ENCODE measurements at regions not wholly inside any gene's neighbourhood (a gene's known extent, or its start where the extent isn't known, plus 50 kb on each side); places are given as distances from the start of the nearest gene placed in this dataset.
"Not testable (repeated sequence)": the region's sequence is repeated elsewhere in the genome, so short reads cannot be mapped to it uniquely, and the experiment has no call there.

GRCh38 chr2:131803237-131803636 is 275.5 kb downstream of the CCDC74A start:
- DNase-seq (ENCODE audit: low spot score in 2 of 2); H3K9me3 Mint-ChIP-seq; H3K27ac Mint-ChIP-seq (ENCODE audit: low read depth); H3K4me1 Mint-ChIP-seq; H3K36me3 Mint-ChIP-seq (ENCODE audit: insufficient read depth); ATAC-seq (replicated peaks; ENCODE audit: extremely low read depth, poor library complexity, severe bottlenecking): not testable (repeated sequence)
- Mint-ChIP-seq H3K4me3 (peak overlapping the region; percentile 65), H3K27me3 (peaks cover 26% of the 10 kb centered on the region)

DNA sequence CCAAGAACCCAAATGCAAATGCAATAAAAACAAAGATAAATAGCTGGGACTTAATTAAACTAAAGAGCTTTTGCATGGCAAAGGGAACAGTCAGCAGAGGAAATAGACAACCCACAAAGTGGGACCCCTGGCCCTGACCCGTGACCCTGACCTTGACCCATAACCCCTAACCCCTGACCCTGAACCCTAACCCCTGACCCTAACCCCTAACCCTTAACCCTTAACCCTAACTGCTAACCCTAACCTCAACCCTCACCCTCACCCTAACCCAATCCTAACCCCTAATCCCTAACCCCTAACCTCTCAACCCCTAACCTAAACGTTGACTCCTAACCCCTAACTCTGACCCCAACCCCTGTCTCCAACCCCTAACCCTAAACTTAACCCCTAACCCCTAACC is 284.9 kb downstream of the CCDC74A start:
- not testable (repeated sequence) for H3K4me3 Mint-ChIP-seq; H3K36me3 Mint-ChIP-seq (ENCODE audit: insufficient read depth); DNase-seq (ENCODE audit: low spot score in 2 of 2); H3K9me3 Mint-ChIP-seq; H3K4me1 Mint-ChIP-seq; ATAC-seq (replicated peaks; ENCODE audit: extremely low read depth, poor library complexity, severe bottlenecking); H3K27ac Mint-ChIP-seq (ENCODE audit: low read depth)
- H3K27me3 Mint-ChIP-seq, result peaks cover 12% of the 10 kb centered on the region

DNA sequence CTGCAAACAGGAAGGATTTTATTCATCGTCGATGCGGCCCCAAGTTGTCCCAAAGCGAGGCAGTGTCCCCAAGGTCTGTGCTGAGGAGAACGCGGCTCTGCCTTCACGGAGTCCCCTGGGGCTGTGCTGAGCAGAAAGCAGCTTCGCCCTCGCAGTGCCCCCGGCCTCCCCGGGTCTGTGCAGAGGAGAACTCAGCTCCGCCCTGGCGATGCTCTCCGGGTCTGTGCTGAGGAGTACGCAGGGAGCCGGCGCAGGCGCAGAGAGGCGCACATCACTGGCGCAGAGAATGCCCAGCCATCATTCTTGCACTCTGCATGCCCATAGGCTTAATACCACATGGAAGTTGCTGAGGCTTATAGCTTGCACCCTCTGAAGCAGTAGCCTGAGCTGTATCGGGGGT is 285.7 kb downstream of the CCDC74A start:
- H3K9me3 Mint-ChIP-seq; H3K36me3 Mint-ChIP-seq (ENCODE audit: insufficient read depth); H3K4me1 Mint-ChIP-seq; H3K27ac Mint-ChIP-seq (ENCODE audit: low read depth); ATAC-seq (replicated peaks; ENCODE audit: extremely low read depth, poor library complexity, severe bottlenecking); H3K4me3 Mint-ChIP-seq; DNase-seq (ENCODE audit: low spot score in 2 of 2): not testable (repeated sequence)
- H3K27me3 Mint-ChIP-seq, result peaks cover 12% of the 10 kb centered on the region

DNA sequence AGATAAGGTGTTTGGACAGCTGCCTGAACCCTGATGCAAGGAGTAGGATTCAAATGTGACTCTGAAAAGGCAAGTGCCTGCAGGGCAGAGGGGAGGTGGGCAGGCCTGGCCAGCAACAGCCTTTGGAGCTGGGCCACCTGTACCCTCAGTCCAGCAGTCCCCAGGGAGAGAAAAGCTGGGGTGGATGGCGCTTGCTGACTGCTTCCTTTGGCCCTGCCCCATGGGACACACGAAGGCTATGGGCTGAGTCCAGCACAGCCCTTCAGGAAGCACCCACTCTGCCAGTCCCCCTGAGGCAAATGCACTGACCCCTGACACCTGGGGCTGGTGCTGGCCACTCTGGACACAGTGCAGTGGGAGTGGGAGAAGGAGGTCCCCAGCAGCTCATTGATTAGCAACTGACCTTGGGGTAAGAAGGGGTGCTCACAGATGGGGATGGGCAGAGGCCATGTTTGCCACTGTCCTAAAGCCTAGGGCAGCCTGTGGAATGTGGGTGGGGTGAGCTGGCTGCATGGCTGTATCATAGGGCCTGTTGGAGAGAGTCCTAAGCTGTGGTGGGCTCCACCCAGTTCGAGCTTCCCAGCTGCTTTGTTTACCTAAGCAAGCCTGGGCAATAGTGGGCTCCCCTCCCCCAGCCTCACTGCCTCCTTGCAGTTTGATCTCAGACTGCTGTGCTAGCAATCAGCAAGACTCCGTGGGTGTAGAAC is 290.7 kb downstream of the CCDC74A start:
- not testable (repeated sequence) for DNase-seq (ENCODE audit: low spot score in 2 of 2); H3K4me3 Mint-ChIP-seq

DNA sequence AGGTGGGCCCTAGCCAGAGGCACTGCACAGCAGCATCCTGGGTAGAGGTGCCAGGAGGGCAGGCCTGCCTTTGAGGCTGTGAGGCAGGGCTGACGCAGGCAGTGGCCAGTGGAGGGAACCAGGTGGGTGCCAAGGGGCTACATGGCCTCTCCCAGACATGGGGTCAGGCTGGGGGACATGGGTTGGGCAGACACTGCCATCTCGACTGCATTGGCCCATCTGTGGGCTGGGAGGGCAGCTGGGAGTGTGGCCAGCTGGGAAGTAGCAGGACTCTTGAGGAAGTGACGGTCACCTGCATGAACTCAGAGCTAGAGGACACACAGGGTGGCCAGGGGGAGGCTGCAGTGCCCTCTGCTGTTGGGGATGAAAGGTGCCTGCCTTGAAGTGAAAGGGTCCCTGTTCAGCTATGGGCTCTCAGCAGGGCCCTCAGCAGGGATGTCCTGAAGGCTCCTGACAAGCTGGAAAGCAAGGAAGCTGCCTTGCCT is 294.6 kb downstream of the CCDC74A start:
- not testable (repeated sequence) for ATAC-seq (replicated peaks; ENCODE audit: extremely low read depth, poor library complexity, severe bottlenecking); H3K27ac Mint-ChIP-seq (ENCODE audit: low read depth); DNase-seq (ENCODE audit: low spot score in 2 of 2); H3K4me3 Mint-ChIP-seq; H3K27me3 Mint-ChIP-seq; H3K9me3 Mint-ChIP-seq; H3K36me3 Mint-ChIP-seq (ENCODE audit: insufficient read depth); H3K4me1 Mint-ChIP-seq

More for the DNA sequence above, 290.7 kb downstream of the CCDC74A start:
- H3K4me1 Mint-ChIP-seq; H3K36me3 Mint-ChIP-seq (ENCODE audit: insufficient read depth); H3K27ac Mint-ChIP-seq (ENCODE audit: low read depth); H3K27me3 Mint-ChIP-seq; ATAC-seq (replicated peaks; ENCODE audit: extremely low read depth, poor library complexity, severe bottlenecking); H3K9me3 Mint-ChIP-seq: not testable (repeated sequence)

DNA sequence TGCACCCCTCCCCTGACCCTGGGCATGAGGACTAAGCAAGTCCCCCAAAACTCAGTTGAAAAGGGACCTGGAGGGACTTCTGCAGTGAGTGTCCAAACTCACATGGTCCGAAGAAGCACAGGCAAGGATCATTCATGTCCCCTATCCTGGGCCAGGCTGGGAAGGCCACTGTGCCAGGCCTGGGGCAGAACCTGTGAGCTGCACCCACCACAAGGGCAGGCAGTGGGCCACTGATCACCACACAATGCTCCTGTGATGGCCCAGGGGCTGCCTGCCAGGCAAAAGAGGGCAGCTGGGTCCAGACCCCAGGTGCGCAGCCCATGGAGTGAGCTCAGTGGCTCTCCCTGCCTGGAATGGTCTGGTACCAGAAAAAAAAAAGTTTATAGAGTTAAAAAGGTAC is 295.4 kb downstream of the CCDC74A start:
- not testable (repeated sequence) for H3K27me3 Mint-ChIP-seq; DNase-seq (ENCODE audit: low spot score in 2 of 2); H3K4me1 Mint-ChIP-seq; ATAC-seq (replicated peaks; ENCODE audit: extremely low read depth, poor library complexity, severe bottlenecking); H3K4me3 Mint-ChIP-seq; H3K27ac Mint-ChIP-seq (ENCODE audit: low read depth); H3K9me3 Mint-ChIP-seq; H3K36me3 Mint-ChIP-seq (ENCODE audit: insufficient read depth)

- not testable (repeated sequence) for H3K36me3 Mint-ChIP-seq (ENCODE audit: insufficient read depth); ATAC-seq (replicated peaks; ENCODE audit: extremely low read depth, poor library complexity, severe bottlenecking); H3K4me3 Mint-ChIP-seq; H3K27ac Mint-ChIP-seq (ENCODE audit: low read depth); DNase-seq (ENCODE audit: low spot score in 2 of 2); H3K9me3 Mint-ChIP-seq; H3K4me1 Mint-ChIP-seq; H3K27me3 Mint-ChIP-seq
These were observed 297.3 kb downstream of the CCDC74A start for GRCh38 chr2:131824986-131825385.

GRCh38 chr2:131827481-131828163 is 299.9 kb downstream of the CCDC74A start:
- Mint-ChIP-seq H3K4me1 (no peaks in the 10 kb centered on the region), H3K36me3 (ENCODE audit: insufficient read depth) (no peaks in the 10 kb centered on the region), H3K4me3 (no peak overlapping the region), H3K27ac (ENCODE audit: low read depth) (no peak overlapping the region), H3K9me3 (no peaks in the 10 kb centered on the region), H3K27me3 (no peaks in the 10 kb centered on the region)
- ATAC-seq (replicated peaks; ENCODE audit: extremely low read depth, poor library complexity, severe bottlenecking), result no peak
- no peak for DNase-seq (ENCODE audit: low spot score in 2 of 2)

DNA sequence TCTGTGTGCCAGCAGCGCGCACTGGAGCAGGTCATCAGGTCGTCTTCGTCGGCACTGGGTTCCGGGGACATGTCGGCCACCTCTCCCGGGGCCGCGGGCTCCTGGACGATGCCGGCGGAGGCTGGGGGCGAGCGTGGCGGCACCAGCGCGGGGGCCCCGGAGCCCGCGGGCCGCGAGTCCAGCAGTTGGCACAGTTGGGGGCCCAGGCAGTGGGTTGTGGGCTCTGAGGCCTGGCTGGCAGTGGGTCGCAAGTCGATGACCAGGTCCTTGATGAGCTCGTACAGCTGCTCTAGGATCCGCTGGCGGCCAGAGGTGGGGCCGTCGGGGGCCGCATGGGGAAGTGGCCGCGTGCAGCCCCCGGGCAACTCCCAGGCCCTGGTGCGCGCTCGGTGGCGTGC is 300.5 kb downstream of the CCDC74A start:
- H3K27me3 Mint-ChIP-seq, result no peaks in the 10 kb centered on the region
- no peak overlapping the region for H3K4me3 Mint-ChIP-seq
- no peaks in the 10 kb centered on the region for H3K36me3 Mint-ChIP-seq (ENCODE audit: insufficient read depth)
- DNase-seq (ENCODE audit: low spot score in 2 of 2) (no peak), ATAC-seq (replicated peaks; ENCODE audit: extremely low read depth, poor library complexity, severe bottlenecking) (no peak)
- no peaks in the 10 kb centered on the region for H3K9me3 Mint-ChIP-seq
- H3K4me1 Mint-ChIP-seq, result no peaks in the 10 kb centered on the region
- H3K27ac Mint-ChIP-seq (ENCODE audit: low read depth), result no peak overlapping the region

DNA sequence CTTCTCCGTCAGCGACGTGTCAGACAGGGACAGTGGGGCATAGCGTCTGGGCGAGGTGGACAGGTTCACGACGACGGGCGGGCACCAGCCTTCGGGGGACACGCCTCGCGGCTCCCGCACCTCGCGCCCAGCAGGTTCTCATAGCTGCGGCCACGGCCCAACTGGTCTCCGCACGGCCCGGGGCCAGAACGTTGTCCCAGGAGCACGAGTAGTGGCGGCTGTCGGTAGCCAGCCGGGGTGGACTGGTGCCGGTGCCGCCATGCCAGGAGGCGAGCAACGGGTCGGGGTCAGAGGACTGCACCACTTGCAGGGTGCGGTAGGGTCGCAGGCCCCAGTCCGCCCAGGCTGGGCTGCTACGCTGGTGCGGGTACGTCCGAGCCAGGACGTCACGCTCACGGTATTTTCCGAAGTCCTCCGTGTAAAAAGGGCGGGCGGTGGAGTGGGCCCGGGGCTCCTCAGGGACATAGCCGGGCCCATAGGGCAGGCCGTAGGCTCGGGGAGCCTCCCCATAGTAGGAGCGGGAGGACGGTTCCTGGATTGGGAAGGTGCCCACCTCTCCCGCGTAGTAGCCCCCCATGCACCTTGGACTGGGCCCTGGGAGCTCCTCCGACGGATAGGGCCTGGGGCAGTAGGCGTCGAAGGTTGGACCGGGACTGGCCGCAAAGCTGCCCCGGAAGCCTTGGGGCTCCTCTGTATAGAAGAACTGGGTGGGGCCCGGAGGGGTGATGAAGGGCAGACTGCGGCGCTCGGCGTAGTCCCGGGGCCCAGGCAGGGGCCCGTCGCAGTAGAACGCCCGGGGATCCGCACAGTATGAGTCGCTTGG is 301.2 kb downstream of the CCDC74A start:
- not testable (repeated sequence) for H3K4me1 Mint-ChIP-seq; DNase-seq (ENCODE audit: low spot score in 2 of 2); H3K4me3 Mint-ChIP-seq; H3K9me3 Mint-ChIP-seq; H3K27me3 Mint-ChIP-seq; H3K36me3 Mint-ChIP-seq (ENCODE audit: insufficient read depth); H3K27ac Mint-ChIP-seq (ENCODE audit: low read depth); ATAC-seq (replicated peaks; ENCODE audit: extremely low read depth, poor library complexity, severe bottlenecking)

GRCh38 chr2:131829456-131830241 is 302.0 kb downstream of the CCDC74A start:
- not testable (repeated sequence) for H3K4me3 Mint-ChIP-seq

DNA sequence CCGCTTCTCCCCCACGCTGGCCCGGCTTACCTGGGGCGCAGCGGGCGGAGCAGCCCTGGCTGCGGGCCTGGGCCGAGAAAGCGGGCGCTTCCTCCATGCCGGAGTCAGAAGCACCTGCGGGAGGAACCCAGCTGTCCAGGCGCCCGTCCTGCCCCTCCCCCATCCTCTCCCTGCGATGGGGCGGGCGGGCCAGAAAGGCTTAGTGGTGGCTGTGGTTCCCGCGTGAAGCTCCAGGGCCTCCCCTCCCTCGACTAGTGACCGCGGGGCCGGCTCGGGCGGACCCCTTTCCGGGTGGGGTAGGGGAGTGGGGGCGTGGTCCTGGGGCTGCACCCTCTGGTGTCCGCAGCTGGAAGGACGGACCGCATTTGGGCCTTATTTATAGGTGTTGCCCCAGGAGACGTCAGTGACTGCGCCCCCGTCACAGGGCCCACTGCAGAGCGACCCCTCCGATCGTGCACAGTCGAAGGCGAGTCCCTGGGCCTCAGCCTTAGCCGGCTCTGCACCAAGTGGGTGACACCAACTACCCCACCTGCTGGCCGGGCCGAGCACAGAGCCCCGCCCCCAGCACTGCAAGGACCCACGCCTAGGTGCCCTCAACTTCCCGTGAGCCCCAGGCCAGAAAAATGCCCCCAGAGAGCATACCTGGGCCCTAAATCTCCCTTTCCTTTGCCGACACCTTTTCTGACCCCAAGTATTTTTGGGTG is 302.7 kb downstream of the CCDC74A start:
- H3K9me3 Mint-ChIP-seq; H3K27me3 Mint-ChIP-seq; ATAC-seq (replicated peaks; ENCODE audit: extremely low read depth, poor library complexity, severe bottlenecking); H3K27ac Mint-ChIP-seq (ENCODE audit: low read depth); H3K4me1 Mint-ChIP-seq; DNase-seq (ENCODE audit: low spot score in 2 of 2); H3K4me3 Mint-ChIP-seq; H3K36me3 Mint-ChIP-seq (ENCODE audit: insufficient read depth): not testable (repeated sequence)

More at GRCh38 chr2:131829456-131830241, 302.0 kb downstream of the CCDC74A start:
- H3K4me1 Mint-ChIP-seq; ATAC-seq (replicated peaks; ENCODE audit: extremely low read depth, poor library complexity, severe bottlenecking); H3K36me3 Mint-ChIP-seq (ENCODE audit: insufficient read depth); H3K27me3 Mint-ChIP-seq; H3K27ac Mint-ChIP-seq (ENCODE audit: low read depth); DNase-seq (ENCODE audit: low spot score in 2 of 2); H3K9me3 Mint-ChIP-seq: not testable (repeated sequence)

All from central memory CD8-positive, alpha-beta T cell (primary cell).